GM12875 (cell line): ENCODE measurements at regions not wholly inside any gene's neighbourhood (a gene's known extent, or its start where the extent isn't known, plus 50 kb on each side); places are given as distances from the start of the nearest gene placed in this dataset.

Experiments used
- H3K4me3 ChIP-seq: one replicate; pipeline ENCODE4 v1.5.1; 2011; ENCODE audit warnings: low read depth, low read length, control low read depth
- TF ChIP-seq, protein P1 (sequence below): IDR thresholded peaks from 2 replicates; pipeline ENCODE4 v1.5.1; 2011; ENCODE audit warnings: low read depth, mild to moderate bottlenecking, control low read depth, inconsistent platforms, low read length, moderate library complexity, borderline replicate concordance; ENCODE audit not compliant: insufficient read depth

DNA sequence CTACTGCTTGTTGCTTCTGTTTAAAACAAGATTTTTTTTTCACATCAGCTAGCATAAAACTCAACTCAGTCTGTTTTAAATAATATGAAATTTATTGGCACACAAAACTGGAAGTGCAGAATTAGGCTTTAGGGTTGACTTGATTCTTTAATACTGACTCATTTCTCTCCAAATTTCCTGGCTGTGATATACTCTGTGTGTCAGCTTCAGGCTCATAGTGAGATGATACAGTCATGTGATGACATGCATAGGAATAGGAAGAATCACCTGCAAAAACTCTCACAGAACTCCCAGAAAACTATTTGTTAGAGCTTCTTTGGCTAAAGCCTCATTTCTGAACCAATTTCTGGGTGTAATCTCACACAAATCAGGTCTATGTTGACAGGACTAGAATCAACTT lies 1068.0 kb upstream of the EPHA7 start:
- TF ChIP-seq, protein P1, sequence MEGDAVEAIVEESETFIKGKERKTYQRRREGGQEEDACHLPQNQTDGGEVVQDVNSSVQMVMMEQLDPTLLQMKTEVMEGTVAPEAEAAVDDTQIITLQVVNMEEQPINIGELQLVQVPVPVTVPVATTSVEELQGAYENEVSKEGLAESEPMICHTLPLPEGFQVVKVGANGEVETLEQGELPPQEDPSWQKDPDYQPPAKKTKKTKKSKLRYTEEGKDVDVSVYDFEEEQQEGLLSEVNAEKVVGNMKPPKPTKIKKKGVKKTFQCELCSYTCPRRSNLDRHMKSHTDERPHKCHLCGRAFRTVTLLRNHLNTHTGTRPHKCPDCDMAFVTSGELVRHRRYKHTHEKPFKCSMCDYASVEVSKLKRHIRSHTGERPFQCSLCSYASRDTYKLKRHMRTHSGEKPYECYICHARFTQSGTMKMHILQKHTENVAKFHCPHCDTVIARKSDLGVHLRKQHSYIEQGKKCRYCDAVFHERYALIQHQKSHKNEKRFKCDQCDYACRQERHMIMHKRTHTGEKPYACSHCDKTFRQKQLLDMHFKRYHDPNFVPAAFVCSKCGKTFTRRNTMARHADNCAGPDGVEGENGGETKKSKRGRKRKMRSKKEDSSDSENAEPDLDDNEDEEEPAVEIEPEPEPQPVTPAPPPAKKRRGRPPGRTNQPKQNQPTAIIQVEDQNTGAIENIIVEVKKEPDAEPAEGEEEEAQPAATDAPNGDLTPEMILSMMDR = no peak
- no peak overlapping the region for H3K4me3 ChIP-seq

DNA sequence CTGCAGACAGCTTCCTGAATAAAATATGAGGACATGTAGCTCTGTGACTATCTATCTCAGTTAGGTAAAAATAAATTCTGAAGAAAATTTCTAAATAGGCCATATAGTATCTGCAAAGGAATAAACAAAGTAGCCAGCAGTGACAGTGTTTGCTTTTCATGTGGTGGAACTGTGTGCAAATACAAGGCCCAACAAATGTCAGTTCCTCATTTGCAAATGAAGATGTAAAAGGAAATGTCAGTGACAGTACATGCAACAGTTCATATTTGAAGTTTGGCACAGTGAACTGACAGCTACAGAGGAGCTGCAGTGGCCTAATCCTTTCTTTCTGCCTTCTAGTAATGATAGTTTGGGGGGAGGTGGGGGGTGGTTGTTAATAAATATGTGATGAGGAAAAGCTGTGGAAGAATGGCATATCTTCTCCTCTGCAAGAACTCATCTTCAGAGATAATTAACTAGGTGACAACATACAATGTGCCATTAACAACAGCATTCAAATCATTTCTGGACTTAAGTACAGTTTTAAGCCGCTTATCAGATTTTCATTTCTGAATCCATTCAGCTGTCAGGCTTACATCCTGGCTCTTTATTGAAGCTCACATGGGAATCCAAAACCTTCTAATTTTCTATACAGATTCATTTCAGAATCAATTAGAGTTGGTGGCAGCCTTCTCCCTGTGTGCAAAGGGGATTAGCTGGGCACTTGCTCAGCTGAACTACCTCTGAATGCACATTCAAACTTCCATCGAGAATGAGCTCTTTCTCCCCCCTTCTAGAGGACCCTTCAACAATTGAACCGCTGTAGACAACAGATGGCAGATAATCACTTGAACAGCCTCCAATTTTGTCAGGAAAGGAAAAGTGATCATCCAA lies 1059.0 kb upstream of the EPHA7 start:
- no peak overlapping the region for H3K4me3 ChIP-seq
- TF ChIP-seq, protein P1 = no peak

DNA sequence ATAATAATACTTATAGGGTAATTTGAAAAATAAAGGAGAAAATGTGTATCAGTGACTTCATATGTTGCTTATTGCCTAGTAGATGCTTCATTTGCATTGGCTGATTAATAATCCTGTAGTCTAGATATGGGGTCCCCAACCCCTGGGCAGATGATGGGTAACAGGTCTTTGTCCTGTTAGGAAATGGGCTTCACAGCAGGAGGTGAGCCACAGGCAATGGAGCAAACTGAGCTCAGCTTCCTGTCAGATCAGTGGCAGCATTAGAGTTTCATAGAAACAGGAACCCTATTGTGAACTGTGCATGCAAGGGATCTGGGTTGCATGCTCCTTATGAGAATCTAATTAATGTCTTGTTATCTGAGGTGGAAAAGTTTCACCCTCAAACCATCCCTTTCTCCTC lies 1049.5 kb upstream of the EPHA7 start:
- TF ChIP-seq, protein P1 = no peak
- no peak overlapping the region for H3K4me3 ChIP-seq

DNA sequence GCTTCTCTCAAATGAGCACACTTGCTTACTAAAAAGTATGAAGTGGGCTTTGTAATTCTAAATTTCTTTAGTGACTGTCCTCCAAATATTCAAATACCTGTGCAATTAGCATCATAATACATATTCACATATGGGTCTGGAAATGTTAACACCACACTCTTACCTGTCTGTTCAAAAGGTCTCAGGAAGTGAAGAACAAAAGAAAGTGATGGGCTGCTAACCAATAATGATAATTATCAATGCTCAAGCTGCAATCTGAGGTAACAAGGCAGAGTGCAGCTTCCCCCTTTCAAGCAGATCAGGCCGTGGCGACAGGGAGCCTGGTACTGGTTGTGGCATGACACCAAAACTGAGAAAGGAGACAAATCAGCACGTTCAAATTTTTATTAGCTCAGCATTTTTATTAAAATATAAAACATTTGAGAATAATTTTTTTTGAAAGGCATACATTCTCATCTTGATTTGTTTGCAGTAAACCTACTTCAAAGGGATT lies 1044.7 kb upstream of the EPHA7 start:
- TF ChIP-seq, protein P1 = no peak

DNA sequence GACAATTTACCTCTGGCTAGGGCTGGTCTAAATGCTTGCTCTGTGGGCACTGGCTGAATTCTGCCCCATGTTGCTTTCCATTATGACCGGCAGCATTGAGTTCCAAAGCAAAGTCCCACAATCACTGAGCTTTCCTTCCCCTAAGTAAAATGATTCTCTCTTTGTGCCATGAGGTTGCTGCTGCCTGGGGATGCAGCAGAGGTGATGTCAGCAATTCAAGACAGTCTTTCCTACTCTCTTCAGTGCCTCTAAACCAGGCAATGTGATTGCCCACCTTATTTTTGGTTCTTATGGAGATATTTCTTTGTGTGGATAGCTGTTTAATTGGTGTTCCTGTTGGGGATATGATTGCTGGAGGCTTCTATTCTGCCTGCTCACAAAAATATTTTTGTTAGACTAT lies 1043.9 kb upstream of the EPHA7 start:
- no peak overlapping the region for H3K4me3 ChIP-seq
- TF ChIP-seq, protein P1 = no peak

More for the DNA sequence above, 1044.7 kb upstream of the EPHA7 start:
- no peak overlapping the region for H3K4me3 ChIP-seq

DNA sequence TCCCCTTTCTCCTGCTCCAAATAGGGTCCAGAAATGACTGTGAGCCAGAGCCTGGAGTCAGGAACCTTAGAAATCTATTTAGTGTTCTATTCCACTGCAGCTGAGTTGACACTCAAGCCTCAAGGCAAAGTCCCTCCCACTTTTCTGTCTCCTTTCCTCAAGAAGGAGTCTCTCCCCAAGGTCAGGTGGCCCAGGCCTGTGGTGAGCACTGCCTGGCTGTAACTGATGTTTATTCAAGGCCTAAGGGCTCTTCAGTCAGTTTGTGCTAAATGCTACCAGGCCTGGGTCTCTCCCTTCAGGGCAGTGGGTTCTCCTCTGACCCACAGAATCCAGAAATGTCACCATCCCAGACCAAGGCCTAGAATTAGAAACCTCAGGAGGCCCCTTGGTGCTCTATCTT lies 1042.9 kb upstream of the EPHA7 start:
- no peak overlapping the region for H3K4me3 ChIP-seq
- TF ChIP-seq, protein P1 = no peak

DNA sequence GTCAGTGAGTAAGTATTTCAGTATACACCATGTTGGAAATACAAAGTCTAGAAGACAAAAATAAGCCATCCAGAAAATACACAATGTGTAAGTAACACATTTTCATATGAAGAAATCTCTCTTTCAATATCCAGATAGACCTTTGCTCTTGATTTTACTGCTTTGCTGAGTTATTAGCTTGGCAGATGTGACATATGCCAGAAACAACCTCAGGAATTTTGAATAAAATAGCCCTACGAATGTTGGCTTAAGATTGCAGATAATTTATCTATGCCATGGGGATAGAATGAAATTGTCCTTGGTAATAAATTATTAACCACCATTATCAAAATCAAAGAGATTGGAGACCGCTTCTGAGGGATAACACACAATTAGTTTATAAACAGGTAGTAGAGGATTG lies 1036.9 kb upstream of the EPHA7 start:
- TF ChIP-seq, protein P1 = no peak
- no peak overlapping the region for H3K4me3 ChIP-seq
